HEK293T (cell line): ENCODE measurements at regions not wholly inside any gene's neighbourhood (a gene's known extent, or its start where the extent isn't known, plus 50 kb on each side); places are given as distances from the start of the nearest gene placed in this dataset.
"Not testable (repeated sequence)": the region's sequence is repeated elsewhere in the genome, so short reads cannot be mapped to it uniquely, and the experiment has no call there.

ENCODE experiments used
- CTCF ChIA-PET: fragments of 350-600 bp; formaldehyde crosslinking; extraction: SDS; loops from one replicate; lab custom pipeline; 2021; ENCODE audit warnings: antibody characterized with exemption, inconsistent platforms; lab: Yijun Ruan, JAX
- POLR2A ChIA-PET: fragments of 350-600 bp; formaldehyde crosslinking; extraction: SDS; loops from one replicate; lab custom pipeline; 2020; ENCODE audit warnings: antibody characterized with exemption, inconsistent platforms; lab: Yijun Ruan, JAX
- DNase-seq: peaks from one replicate; pipeline ENCODE4 v3.0.0; 2012; ENCODE audit warnings: mixed read lengths; ENCODE audit errors: extremely low spot score
- ARNT ChIP-seq: fragments of 450-650 bp; IDR thresholded peaks from 2 replicates; pipeline ENCODE4 v1.6.1; 2017; ENCODE audit warnings: mild to moderate bottlenecking
- BHLHE40 ChIP-seq: fragments of 450-650 bp; IDR thresholded peaks from 2 replicates; pipeline ENCODE4 v1.6.1; 2016; ENCODE audit warnings: mild to moderate bottlenecking, moderate library complexity, borderline replicate concordance
- CTBP1 ChIP-seq: fragments of 450-650 bp; IDR thresholded peaks from 2 replicates; pipeline ENCODE4 v1.6.1; 2016; ENCODE audit warnings: borderline replicate concordance
- ELF4 ChIP-seq: fragments of 450-650 bp; IDR thresholded peaks from 2 replicates; pipeline ENCODE4 v1.6.1; 2017; ENCODE audit warnings: antibody characterized with exemption
- FOXA1 ChIP-seq: fragments of 450-650 bp; IDR thresholded peaks from 2 replicates; pipeline ENCODE4 v1.6.1; 2016; ENCODE audit warnings: mild to moderate bottlenecking
- FOXK2 ChIP-seq: fragments of 450-650 bp; IDR thresholded peaks from 2 replicates; pipeline ENCODE4 v1.6.1; 2016; ENCODE audit warnings: mild to moderate bottlenecking
- FOXM1 ChIP-seq: fragments of 450-650 bp; IDR thresholded peaks from 2 replicates; pipeline ENCODE4 v1.6.1; 2017; ENCODE audit warnings: mild to moderate bottlenecking, borderline replicate concordance
- HDGF ChIP-seq: fragments of 450-650 bp; IDR thresholded peaks from 2 replicates; pipeline ENCODE4 v1.6.1; 2017; ENCODE audit warnings: antibody characterized with exemption, borderline replicate concordance
- L3MBTL2 ChIP-seq: fragments of 450-650 bp; conservative IDR thresholded peaks from 2 replicates; pipeline ENCODE4 v1.6.1; 2016; ENCODE audit warnings: mild to moderate bottlenecking
- LEF1 ChIP-seq: fragments of 450-650 bp; IDR thresholded peaks from 2 replicates; pipeline ENCODE4 v1.6.1; 2017; ENCODE audit warnings: mild to moderate bottlenecking, borderline replicate concordance
- NFRKB ChIP-seq: fragments of 450-650 bp; IDR thresholded peaks from 2 replicates; pipeline ENCODE4 v1.6.1; 2016; ENCODE audit warnings: mild to moderate bottlenecking, moderate library complexity
- SP1 ChIP-seq: fragments of 450-650 bp; IDR thresholded peaks from 2 replicates; pipeline ENCODE4 v1.6.1; 2017
- SUZ12 ChIP-seq: fragments of 450-650 bp; IDR thresholded peaks from 2 replicates; pipeline ENCODE4 v1.6.1; 2016; ENCODE audit warnings: mild to moderate bottlenecking
- TARDBP ChIP-seq: fragments of 450-650 bp; IDR thresholded peaks from 2 replicates; pipeline ENCODE4 v1.6.1; 2016
- ZNF384 ChIP-seq: fragments of 450-650 bp; IDR thresholded peaks from 2 replicates; pipeline ENCODE4 v1.6.1; 2016
- TF ChIP-seq, protein P1 (sequence below): fragments of 450-650 bp; IDR thresholded peaks from 2 replicates; pipeline ENCODE4 v1.6.1; 2016

DNA sequence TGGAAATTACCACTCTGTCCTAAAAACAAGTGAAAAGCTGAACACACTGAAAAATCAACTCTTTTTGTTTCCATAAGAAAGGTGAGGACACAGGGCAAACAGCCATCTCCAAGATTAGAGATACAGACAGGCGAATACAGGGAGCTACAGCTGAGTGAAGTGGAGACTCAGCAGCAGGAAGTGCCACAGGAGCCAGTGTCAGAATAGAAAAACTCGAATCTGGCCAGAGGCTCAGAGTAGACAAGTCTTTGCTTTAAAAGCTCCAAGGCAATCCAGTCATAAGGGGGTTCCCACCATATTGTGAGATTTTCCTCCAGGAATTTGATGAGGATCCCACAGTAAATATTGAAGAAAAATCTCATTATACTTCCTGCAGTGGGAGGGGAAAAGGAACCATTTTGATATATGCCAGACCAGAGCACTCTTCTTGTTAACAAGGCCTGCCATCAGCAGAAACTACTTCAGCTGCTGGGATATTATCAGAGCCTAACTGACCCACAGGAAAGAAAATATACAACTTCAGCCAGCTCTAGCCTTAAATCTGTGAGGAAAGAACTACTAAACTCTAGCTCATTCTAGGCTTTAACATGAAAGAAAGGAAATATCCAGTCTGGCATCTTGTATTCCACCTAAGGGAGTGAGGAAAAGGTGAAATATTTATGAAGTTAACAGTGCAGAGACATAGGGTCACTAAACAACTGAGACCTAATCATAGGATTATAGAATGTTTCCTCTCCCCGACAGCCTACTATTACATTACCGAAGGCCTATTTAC is 256.2 kb upstream of the OLFM3 start:
- POLR2A ChIA-PET = no interaction called here
- DNase-seq = no peak
- CTCF ChIA-PET = interaction anchor here (0.6 kb wide), 1 partner anchor 115 kb away, joined by 4 read pairs; no protein-coding TSS in a partner anchor
- TF ChIP-seq BHLHE40 = no peak
- TF ChIP-seq FOXM1 = no peak
- TF ChIP-seq TARDBP = no peak
- no peak for TF ChIP-seq FOXK2
- no peak for TF ChIP-seq SUZ12
- no peak for TF ChIP-seq FOXA1
- TF ChIP-seq L3MBTL2 = no peak

DNA sequence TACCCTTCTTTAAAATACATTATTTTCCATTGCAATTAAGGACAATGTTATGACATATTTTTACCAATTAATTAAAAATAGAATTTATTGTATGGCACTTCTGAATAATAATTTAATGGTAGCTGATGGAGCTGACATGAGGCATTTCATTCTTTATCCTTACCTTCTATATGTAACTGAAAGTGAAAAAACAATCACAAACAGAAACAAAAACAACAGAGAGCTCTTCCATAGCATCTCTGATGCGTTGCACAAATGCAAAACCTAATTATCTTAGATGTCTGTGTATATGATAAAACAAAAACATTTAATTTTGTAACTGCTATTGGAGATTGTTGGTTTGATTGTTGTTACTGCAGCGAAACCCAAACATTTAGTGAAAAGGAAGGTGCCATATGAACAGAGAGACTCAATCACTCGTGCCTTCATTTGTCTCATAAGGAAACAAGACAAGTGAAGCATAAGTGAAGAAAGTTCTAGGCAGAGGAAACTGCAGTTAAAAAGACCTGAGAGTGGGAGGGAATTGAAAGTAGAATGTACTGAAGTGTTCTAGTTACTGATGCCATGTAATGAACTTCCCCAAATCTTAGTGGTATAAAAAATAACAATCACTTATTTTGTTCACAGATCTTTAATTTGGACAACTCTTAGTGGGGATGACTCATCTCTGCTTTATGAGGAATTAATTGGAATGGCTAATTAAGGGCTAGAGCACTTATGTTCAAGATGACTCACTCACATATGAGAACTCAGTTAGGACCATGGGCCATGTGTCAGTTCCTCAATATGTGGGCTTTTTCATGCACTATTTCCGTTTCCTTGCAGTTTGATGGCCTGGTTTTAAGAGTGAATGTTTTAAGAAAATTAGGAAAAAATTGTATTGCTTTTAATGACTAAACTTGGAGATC is 245.0 kb upstream of the OLFM3 start:
- TF ChIP-seq TARDBP = no peak
- CTCF ChIA-PET = no interaction called here
- no peak for DNase-seq
- POLR2A ChIA-PET = no interaction called here

DNA sequence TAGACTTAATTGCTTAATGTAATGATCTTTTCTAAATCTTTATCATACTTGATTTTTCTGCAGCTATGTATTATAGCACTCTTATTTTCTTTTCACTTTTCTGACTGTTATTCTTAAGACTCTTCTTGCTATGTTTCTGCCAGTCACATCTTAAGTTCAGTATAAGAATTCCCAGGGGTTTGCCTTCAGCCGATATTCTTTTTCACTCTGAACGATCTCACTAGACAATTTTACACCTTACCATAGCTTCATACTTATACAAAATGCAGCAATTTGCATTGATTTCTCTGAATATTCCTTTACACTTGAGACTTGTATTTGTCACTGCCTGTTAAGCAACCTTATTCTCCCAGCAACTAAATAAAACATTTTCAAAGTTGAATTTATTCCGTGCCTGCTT is 242.5 kb upstream of the OLFM3 start:
- ChIA-PET POLR2A (no interaction called here), CTCF (no interaction called here)
- no peak for TF ChIP-seq HDGF
- no peak for TF ChIP-seq L3MBTL2
- no peak for TF ChIP-seq ZNF384
- TF ChIP-seq SUZ12 = no peak
- TF ChIP-seq FOXK2 = no peak
- TF ChIP-seq, protein P1, sequence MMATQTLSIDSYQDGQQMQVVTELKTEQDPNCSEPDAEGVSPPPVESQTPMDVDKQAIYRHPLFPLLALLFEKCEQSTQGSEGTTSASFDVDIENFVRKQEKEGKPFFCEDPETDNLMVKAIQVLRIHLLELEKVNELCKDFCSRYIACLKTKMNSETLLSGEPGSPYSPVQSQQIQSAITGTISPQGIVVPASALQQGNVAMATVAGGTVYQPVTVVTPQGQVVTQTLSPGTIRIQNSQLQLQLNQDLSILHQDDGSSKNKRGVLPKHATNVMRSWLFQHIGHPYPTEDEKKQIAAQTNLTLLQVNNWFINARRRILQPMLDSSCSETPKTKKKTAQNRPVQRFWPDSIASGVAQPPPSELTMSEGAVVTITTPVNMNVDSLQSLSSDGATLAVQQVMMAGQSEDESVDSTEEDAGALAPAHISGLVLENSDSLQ = no peak
- TF ChIP-seq ARNT = no peak
- no peak for TF ChIP-seq FOXM1
- TF ChIP-seq ELF4 = no peak
- no peak for TF ChIP-seq BHLHE40
- TF ChIP-seq FOXA1 = no peak
- DNase-seq = no peak

DNA sequence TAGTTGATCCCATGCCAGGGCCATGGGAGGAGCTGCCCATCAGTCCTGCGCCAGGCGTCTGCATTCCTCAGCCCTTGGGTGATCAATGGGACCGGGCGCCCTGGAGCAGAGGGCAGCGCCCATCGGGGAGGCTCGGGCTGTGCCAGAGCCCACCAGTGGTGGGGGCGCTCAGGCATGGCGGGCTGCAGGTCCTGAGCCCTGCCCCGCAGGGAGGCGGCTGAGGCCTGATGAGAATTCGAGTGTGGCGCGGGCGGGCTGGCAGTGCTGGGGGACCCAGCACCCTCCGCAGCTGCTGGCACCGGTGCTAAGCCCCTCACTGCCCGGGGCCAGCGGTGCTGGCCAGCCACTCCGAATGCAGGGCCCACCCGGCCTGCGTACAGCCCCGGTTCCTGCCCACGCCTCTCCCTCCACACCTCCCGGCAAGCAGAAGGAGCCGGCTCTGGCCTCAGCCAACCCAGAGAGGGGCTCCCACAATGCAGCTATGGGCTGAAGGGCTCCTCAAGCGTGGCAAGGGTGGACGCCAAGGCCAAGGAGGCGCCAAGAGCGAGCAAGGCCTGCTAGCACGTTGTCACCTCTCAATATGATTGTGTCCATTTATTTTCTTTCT is 238.1 kb upstream of the OLFM3 start:
- TF ChIP-seq NFRKB (no peak), L3MBTL2 (no peak), HDGF (no peak), ELF4 (no peak), FOXA1 (no peak)
- TF ChIP-seq, protein P1 = no peak
- no peak for DNase-seq
- CTCF ChIA-PET = no interaction called here
- POLR2A ChIA-PET = no interaction called here

DNA sequence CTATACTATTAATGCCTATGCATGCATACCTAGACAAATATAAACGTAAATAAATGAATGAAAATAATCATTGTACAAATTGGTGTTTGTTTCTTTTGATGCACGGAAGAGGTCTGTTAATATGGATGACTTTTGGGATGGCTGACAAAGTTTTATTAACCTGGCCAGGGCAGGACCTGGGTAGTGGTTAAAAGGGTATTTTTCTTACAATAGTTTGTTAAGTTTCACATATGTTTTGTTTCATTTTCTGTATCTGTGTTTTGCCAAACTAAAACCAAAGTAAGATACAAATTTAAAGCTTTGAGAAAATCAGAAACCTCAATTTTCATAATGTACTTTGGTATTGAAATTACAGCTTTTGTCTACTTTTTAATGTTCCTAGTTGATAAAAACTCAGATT is 222.7 kb upstream of the OLFM3 start:
- CTCF ChIA-PET = no interaction called here
- POLR2A ChIA-PET = no interaction called here
- DNase-seq = no peak
- TF ChIP-seq FOXK2 (no peak), NFRKB (no peak), SP1 (no peak), SUZ12 (no peak), ARNT (no peak), HDGF (no peak), TARDBP (no peak), FOXA1 (no peak), L3MBTL2 (no peak), ELF4 (no peak)
- TF ChIP-seq, protein P1 = no peak

DNA sequence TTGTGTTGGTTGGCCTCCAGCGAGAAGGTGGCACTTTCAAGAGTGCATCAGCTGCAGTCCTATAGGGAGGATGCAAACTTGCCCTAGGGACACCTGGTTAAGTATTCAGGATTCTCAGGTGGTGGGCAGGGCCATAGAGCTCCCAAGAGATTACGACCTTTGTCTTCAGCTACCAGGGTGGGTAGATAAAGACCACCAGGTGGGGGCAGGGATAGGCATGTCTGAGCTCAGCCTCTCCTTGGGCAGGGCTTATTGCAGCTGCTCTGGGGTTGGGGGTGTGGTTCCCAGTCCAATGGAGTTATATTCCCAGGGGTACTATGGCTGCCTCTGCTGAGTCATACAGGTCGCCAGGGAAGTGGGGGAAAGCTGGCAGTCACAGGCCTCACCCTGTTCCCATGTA is 214.2 kb upstream of the OLFM3 start:
- POLR2A ChIA-PET, CTCF ChIA-PET, DNase-seq: not testable (repeated sequence)

DNA sequence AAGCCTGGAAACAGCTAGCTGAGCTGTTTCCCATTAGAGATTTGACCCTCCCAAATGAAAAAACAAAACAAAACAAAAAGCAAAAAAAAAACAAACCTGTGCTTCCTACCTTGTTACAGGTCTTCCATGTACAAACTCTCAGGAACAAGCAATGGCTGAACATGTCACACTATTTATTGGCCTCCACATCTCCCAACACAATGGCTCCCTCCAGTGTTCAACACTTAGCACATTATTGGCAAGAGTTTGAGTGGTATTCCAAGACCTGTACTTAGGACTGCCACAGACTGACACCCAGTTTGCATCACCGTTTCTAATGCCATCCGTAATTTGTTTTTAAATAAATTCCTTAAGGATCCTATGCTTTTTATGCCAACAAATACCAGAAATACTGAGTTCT is 195.0 kb upstream of the OLFM3 start:
- TF ChIP-seq, protein P1 = no peak
- TF ChIP-seq L3MBTL2 (no peak), FOXM1 (no peak), NFRKB (no peak), SP1 (no peak), CTBP1 (no peak), FOXK2 (no peak), LEF1 (no peak), FOXA1 (no peak), HDGF (no peak), SUZ12 (no peak), TARDBP (no peak), ARNT (no peak), BHLHE40 (no peak), ELF4 (no peak), ZNF384 (no peak)
- CTCF ChIA-PET = no interaction called here
- POLR2A ChIA-PET = no interaction called here
- DNase-seq = peak; percentile 51
